HK-2 (cell line): ENCODE measurements at regions not wholly inside any gene's neighbourhood (a gene's known extent, or its start where the extent isn't known, plus 50 kb on each side); places are given as distances from the start of the nearest gene placed in this dataset.

Source experiments
- DNase-seq: peaks from one replicate; pipeline ENCODE4 v3.0.0-alpha.2; 2018; ENCODE audit not compliant: unreplicated experiment

DNA sequence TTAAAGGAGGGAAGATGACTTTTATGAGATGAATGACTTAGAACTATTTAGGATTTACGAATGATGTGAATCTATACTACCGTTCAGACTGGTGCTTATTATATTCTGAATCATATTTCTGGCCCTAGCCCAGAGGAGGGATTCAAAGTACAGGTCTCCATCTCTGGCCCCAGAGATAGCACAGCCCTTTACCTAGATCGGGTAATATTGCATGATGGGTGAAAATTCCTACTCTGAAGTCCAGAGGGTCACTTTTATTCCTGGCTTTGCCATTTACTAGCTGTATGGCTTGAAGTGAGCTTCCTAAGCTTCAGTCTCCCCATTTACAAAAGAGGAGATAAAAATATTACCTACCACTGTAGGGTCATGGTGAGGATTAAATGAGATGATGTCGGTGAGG, 135.8 kb upstream of the OSR1 start:
- no peak for DNase-seq

DNA sequence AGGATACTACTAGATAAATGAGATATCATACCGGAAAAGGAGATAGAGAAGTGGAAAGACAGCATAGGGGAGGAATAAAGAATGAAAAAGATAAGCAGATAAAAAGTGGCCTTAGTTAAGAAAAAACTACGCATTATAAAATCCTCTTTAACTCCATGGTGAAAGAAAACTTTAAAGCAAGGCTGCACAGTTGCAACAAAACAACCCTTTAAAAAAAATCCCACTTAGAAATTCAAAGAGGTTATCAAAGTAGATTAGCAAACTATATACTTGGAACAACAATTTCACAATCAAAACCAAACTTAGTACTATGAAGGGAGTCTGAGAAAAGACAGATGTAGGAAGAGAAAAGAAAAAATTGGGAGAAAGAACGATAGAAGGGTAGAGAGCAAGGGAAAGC, 133.4 kb upstream of the OSR1 start:
- no peak for DNase-seq

DNA sequence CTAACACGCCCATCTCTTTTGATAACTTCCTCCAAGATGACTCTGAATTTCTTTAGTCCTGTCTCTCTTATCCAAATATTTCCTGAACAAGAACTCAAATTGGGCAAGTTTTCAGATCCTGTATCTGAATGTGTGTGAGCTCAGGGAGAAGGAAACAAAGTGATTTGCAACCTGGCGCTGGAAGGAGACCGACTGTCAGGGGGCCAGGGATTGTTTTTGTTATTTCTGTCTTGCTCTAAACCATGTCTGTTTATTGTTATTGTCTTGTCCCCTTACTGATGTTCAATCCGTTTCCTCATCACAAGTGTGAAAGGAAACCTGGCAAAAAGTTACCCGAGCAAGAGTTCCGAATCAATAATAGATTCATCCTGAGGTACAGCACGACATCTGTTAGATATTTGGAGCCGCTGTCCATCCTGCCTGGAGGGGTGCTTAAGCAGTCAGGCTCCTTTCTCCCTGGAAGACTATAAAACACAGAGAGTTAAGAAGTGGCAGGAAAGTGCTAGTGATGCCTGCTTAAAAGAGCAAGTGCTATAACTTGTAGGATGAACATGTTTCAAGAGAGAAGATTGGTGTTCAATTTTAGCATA, 132.5 kb upstream of the OSR1 start:
- no peak for DNase-seq

DNA sequence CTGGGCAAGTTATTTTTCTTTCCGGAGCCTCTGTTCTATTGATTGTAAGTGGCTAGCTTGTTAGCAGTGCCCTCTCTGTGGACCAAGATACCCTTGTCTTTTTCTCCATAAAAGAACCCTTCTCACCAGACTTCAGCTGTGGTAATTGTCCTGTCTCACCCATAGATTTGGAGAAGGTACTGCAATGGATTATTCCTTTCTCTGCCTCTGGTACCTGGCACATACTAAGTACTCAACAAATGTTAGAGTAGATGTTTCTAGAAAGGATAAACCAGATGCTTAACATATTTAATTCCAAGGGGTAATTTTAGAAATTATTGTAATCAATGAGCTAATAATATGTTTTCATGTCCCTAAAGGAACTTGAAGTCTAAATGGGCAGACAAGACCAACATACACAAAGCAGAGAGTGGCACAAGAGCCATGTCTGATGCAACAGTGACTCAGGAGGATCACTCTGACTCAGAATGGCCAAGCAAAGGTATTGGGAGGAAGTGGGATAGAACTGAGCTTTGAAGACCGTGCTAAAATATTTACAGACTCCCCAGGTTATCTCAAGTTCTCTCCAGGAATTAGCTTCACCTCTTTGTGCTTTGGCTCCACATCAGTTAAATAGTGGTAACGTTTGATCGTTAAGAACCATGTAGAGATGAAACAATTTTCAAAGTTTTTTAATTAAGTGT, 129.7 kb upstream of the OSR1 start:
- DNase-seq: peak; percentile 22

DNA sequence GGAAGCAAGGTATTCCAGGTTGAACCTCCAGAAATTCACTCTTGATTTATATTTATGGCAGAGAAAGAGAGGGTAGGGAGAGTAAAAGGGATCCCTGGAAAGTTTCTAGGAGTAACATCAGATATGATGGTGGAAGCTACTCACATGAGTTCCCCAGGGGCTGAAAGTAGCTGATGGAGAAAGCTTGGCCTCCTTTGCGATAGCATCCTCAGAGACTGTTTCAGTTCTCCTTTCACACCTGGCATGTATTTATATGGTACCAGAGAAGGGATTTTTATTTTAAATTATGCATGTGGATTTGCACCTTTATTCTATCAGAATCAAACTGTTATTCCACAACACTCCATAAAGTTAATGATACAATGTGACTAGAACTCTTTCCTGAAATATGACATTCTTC, 126.3 kb upstream of the OSR1 start:
- DNase-seq: no peak

DNA sequence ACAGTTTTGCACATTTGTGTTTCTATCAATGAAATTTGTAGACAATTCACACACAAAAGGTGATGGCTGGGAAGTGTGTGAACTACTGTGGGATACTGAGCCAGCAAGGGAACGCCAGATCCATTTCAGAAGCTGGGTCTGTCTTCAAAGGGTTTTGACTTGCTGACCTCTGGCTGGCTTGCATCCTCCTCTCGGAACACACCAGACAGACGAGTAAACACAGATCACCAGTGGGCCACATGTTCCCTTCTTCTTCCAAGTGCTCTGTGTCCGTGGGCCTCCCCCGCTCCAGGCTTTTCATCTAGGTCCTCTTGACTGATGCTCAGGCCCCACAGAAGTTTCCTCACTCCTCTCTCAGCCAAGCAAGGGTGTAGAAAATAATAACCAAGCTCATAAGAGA, 122.2 kb upstream of the OSR1 start:
- DNase-seq: no peak

DNA sequence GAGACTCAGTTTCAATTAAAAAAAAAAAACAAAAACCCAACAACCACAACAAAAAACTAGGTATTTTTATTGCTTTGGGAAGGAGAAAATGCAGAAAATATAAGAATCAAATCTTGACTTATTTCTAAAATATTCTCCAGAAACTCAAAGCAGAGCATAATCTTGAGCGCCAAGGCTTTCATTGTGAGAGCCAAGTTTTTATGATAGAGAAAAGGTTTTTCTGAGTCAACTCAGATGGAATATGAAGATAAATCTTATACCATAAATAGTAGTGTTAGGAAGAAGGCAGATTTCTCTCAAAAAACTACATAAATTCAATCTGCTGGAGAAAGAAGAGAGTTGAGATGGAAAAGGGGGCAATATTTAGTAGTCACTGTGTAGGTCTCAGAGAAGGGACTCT, 121.2 kb upstream of the OSR1 start:
- DNase-seq: no peak

DNA sequence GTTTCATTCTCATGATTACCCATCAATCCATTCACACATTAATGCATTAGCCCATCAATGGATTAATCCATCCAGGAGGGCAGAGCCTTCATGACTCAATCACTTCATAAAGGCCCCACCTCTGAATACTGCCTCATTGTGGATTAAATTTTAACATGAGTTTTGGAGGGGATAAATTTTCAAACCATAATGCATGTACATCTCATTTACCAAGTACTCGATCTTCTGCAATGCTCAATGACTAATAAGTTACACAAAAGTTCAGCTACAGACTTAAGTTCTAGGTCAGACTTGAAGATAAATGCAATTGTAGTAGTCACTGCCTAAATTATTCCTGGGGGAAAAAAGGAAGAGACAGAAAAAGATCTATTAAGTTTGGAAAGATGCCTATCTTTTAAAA, 120.0 kb upstream of the OSR1 start:
- no peak for DNase-seq

DNA sequence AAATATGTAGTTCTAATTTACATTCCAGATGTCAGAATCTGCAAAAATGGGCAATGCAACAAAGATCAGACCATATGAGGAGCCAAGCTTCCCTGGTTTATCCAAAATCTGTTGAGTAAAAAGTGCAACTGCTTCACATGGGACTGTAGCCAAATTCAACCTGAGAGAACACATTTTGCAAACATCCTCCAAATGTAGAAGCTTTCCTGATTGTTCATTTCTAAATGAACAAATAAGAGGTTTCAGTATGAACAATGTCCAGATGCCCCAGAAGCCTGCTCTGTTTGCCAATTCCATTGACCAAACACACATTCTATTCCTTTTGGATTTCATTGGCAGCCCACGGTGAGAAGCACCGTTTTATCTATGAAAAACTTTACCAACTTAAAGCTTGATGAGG, 117.9 kb upstream of the OSR1 start:
- no peak for DNase-seq

DNA sequence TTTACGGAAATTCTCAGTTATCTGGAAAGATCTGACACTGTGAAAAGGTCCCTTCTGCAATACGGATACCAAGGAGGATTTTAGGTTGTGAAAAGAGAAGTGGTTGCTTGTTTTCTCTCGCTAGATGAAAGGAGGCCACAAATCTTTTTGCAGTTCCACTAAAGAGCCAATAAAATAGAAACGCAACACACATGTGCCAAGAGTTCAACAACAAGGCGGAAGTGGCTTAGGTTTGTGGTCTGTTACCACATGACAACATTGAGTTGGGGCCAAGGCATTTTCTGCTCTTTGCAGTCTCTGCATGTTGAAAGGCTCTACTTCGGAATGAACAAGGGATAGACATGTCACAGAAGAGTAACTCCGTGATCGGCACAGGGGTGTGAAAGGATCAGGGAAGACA, 115.7 kb upstream of the OSR1 start:
- no peak for DNase-seq

DNA sequence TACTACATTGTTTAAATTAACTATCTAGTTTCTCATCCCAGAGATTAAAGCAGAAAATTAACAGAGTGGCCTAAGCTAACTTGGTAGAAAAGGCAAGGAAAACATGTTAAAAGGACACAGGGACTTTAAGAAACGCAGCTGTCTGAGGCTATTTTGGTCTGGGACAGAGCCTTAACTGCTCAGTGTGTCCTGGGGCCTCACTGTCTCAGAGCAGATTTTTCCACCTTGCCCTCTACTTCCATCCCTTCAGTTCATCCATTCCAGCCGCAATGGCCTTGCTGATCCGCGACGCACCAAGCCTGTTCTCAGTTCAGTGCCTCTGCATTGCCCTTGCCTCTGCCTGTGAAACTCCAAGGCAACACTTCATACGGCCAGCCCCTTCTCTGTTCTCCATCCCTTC, 114.9 kb upstream of the OSR1 start:
- DNase-seq: no peak

DNA sequence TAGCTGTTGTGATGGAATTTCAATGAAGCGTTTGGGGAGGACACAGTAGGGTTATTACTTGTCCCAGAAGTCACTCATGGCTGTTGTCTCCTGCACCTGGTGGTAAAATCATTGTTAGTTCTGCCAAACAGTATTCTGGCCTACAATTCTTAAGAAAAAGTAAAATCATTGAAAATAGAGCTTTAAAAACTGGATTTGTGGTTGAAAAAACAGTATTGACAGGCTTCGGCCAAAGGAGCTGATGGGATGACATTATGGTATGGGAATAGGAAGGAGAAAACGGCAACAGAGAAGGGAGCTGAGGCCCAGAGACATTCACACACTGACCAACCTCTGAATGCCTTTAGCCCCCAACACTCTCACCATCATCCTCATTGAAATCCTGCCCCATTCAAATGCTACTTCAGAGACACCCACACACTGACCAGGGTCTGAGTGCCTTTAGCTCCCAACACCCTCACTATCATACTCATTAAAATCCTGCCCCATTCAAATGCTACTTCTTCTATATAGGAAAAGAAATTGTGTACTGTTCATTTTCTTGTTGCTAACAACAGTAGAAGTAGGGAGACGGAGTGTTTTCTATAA, 114.1 kb upstream of the OSR1 start:
- DNase-seq: no peak

DNA sequence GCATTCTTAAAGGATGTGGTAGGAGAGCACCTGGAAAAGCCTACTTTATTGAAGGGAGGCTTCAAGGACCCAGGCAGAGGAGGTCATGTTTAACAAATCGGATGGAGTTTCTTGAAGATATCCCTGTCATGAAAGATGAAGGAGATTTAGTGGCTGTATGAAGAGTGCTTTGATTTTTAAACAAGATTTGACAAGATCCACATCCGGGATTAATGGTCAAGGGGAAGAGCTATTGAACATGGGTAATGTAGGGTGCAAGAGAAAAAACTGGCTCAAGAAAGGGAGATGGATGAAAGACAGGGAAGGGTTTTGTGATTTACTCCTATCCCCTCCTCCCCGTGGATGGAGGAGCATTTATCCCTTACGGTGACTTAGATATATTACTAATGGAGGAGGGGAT, 113.1 kb upstream of the OSR1 start:
- no peak for DNase-seq

DNA sequence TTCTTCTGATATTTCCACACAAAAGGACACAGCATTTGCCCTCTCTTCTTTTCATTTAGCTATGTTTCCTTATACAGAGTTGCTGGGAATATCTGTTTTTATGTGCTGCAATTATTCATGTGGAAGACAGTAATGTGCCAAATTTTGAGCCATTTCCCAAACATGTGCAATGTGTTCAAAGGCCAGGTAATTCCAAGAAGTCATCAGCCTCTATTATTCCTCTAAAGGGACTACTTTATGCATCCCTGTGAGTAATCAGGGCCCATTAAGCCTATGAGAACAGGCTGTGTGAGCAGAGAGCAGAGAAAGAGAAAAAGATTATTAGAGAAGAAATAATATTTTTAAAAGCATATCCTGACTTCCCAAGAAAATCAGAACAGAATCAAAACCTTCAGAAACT, 107.6 kb upstream of the OSR1 start:
- no peak for DNase-seq

DNA sequence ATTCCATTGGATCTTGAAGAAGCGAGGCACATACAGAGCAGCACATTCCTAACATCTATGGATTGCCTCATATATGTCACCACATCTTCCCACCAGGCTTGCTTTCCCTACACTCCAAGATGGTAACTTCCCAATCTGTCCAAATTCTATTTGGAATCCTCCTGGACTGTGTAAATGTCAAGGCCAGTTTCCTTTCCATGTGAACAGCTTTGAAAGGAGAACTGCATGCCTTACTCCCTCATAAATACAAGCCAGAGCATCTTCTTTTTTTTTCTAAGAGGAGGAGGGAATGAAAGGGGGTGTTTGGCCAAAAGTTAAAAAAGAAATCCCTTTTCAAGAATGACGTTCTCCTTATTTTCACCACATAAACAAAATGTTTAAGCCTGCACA, 103.8 kb upstream of the OSR1 start:
- no peak for DNase-seq

DNA sequence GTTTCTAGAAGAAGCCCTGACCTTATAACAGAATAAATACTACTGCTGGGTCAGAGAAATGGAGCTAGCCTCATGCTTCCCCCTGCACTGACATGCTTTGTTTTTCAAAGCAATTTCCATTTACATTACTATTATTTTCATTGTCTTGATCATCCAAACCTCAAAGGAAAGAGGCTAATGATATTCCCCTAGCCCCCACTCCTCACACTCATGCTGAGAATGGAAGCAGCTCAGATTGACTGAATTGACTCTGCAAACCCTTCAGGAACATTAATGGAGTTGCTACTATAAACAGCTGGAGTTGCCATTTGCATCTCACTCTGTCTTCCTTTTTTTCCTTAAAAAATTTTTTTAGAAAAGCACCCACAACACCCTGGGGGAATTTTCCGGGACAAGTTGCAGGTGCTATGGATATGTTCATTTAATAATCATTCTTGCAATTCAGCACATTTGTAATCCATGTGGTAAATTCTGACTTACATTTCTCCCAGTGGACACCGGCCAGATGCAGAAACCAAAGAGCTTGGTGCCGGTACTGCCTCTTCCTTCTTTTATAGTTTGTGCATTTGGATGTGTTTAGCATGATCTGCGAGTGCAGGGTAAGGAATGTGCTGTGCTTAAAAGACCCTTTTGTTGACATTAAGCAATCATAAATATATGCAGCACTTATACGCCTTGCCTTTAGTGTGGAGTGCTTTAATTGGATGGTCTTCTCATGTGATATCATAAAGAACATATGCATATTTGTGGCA, 103.3 kb upstream of the OSR1 start:
- DNase-seq: no peak

DNA sequence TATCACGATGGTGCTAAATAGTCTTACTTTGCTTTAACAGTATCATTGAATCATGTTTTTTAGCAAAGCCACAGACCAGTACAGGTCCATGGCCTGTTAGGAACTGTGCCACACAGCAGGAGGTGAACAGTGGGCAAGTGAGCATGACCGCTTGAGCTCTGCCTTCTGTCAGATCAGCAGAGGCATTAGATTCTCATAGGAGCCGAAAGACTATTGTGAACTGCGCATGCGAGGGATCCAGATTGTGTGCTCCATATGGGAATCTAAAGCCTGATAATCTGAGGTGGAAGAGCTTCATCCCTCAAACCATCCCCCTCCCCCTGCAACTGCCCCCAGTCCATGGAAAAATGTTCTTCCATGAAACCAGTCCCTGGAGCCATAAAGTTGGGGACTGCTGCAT, 102.3 kb upstream of the OSR1 start:
- DNase-seq: no peak

DNA sequence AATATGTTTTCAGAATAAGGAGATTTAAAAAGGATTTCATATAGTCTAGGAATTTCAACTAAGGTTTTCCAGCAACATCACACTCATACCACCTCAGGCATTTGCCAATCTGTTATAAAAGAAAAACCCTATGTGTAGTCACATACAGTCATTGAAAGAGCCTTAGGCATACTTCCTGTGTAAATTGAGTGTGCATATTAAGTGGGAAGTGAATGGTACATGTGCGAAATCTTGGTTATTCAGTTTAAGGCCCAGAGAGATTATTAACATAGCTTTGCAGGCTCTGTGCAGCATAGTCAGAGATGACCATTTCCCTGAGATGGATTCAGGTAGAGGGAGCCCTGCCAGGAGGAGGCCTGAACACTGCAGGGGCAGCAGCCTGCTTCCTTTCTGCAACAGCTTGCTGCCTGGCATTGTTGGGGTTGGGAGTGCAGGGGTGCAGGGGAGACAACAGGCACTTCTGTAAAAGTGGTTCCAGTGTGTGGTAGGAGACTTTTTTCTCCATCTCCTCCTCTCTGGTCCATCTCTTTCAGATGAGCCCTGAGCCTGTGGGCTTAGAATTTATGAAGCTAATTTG, 100.1 kb upstream of the OSR1 start:
- DNase-seq: no peak

DNA sequence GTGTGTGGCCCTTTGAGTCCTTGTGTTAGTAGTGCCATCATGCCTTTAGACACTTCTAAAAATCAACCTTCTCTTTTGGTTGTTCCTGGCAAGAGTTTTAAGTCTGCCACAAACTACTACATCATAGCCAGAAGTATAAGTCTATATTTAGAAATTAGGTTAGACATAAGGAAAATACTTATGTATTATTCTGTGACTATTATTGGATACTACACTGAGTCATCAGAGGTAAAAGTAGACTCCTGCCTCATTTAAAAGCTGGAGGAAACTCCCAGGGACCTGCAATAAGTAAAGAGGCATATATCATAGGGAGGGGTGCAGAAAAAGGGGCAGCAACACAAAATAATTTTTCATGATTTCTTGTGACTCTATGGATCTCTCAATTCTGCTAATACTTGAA, 99.4 kb upstream of the OSR1 start:
- DNase-seq: no peak

DNA sequence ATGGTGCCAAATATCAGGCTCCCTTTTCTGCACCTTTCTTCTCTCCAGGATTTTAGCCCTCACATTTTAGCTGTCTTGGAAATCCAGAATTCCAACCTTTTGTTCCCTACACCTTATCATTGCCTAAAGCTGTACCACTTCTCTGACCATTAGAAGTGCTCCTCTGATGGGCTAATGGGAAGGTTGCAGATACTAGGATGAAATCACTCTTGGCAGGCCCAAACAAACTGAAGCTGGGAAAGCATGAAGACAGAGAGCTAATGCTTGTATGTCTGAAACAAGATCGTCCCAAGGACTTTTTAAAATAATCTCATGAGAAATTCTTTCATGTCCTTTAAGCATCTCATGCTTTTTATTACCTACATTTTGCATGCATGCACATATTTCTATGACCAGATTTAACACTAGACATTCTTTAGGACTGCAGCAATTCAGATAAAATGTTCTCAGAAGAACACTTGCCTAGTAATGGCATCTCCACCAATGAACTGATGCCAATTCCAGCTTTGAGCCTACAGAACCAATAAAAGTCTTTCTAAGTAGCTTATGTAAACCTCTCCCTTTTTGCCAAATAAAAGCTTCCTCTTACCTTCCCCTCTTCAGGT, 98.4 kb upstream of the OSR1 start:
- DNase-seq: no peak

DNA sequence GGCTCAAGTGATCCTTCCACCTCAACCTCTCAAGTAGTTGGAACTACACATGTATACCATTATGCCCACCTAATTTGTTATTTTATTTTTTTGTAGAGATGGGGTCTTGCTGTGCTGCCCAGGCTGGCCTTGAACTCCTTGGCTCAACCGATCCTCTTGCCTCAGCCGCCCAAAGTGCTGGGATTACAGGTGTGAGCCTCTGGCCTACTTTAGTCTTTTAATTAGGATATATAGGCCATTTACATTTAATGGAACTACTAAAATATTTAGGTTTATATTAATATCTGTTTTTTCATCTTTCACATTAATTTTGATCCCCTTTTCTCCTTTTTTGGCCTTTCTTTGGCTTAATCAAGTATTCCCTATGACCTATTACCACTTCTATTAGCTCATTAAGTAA, 95.7 kb upstream of the OSR1 start:
- no peak for DNase-seq

DNA sequence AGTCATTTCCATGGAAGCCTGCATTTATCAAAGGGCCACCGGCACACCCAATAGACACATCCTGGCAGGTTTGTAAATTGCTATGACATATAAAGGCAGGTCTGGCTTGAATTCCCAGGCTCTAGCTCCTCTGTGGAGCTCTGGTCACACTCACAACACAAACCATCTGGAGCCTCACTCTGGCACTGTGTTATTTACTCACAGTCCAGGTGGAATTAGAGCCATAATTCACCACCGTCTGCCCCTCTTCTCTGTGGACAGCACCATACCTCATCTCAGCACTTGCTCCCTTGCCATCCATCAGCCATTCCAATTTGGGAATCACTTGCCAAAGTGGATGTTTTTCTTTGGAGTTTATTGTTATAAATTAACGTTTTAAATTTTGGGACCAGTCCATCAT, 84.3 kb upstream of the OSR1 start:
- no peak for DNase-seq
